HL-60/S4 treated with retinoic acid at 250 ng/mL for 4 days and 3 days (cell line): ENCODE measurements at regions not wholly inside any gene's neighbourhood (a gene's known extent, or its start where the extent isn't known, plus 50 kb on each side); places are given as distances from the start of the nearest gene placed in this dataset.

ENCODE experiments used
- in situ Hi-C: fragments of 300-500 bp; cut with MboI; formaldehyde crosslinking; loops from 2 replicates; pipeline ENCODE4 v1.7.0; 2022; ENCODE audit warnings: low sequenced_read_pairs

GRCh38 chr15:66832664-66833063 lies 130.6 kb downstream of the SMAD6 start:
- in situ Hi-C loops, result no loop called here

- in situ Hi-C loops, result no loop called here
These were observed 131.3 kb downstream of the SMAD6 start for GRCh38 chr15:66833371-66833770.

- in situ Hi-C loops, result no loop called here
These were observed 131.8 kb downstream of the SMAD6 start for GRCh38 chr15:66833803-66834202.

GRCh38 chr15:66834881-66835878 lies 133.1 kb downstream of the SMAD6 start:
- in situ Hi-C loops, result no loop called here

GRCh38 chr15:66836231-66837030 lies 134.4 kb downstream of the SMAD6 start:
- in situ Hi-C loops, result no loop called here

- in situ Hi-C loops, result no loop called here
These were observed 136.2 kb downstream of the SMAD6 start for GRCh38 chr15:66838202-66838601.

GRCh38 chr15:66838671-66839239 lies 136.7 kb downstream of the SMAD6 start:
- in situ Hi-C loops, result no loop called here

GRCh38 chr15:66839506-66840112 lies 137.6 kb downstream of the SMAD6 start:
- in situ Hi-C loops, result loop anchor here (10.0 kb wide), 1 partner anchor 235 kb away; no protein-coding TSS in a partner anchor

- in situ Hi-C loops, result loop anchor here (10.0 kb wide), 1 partner anchor 236 kb away; no protein-coding TSS in a partner anchor
These were observed 138.8 kb downstream of the SMAD6 start for GRCh38 chr15:66840615-66841390.

GRCh38 chr15:66841953-66842681 lies 140.1 kb downstream of the SMAD6 start:
- in situ Hi-C loops, result loop anchor here (10.0 kb wide), 1 partner anchor 237 kb away; no protein-coding TSS in a partner anchor

GRCh38 chr15:66842710-66843441 lies 140.8 kb downstream of the SMAD6 start:
- in situ Hi-C loops, result loop anchor here (10.0 kb wide), 1 partner anchor 238 kb away; no protein-coding TSS in a partner anchor

GRCh38 chr15:66843581-66843980 lies 141.5 kb downstream of the SMAD6 start:
- in situ Hi-C loops, result loop anchor here (10.0 kb wide), 1 partner anchor 239 kb away; no protein-coding TSS in a partner anchor

GRCh38 chr15:66844041-66844746 lies 142.2 kb downstream of the SMAD6 start:
- in situ Hi-C loops, result loop anchor here (10.0 kb wide), 1 partner anchor 239 kb away; no protein-coding TSS in a partner anchor

- in situ Hi-C loops, result loop anchor here (10.0 kb wide), 1 partner anchor 240 kb away; no protein-coding TSS in a partner anchor
These were observed 142.7 kb downstream of the SMAD6 start for GRCh38 chr15:66844747-66845145.

GRCh38 chr15:66845266-66845785 lies 143.3 kb downstream of the SMAD6 start:
- in situ Hi-C loops, result loop anchor here (10.0 kb wide), 1 partner anchor 241 kb away; no protein-coding TSS in a partner anchor

GRCh38 chr15:66846031-66846430 lies 144.0 kb downstream of the SMAD6 start:
- in situ Hi-C loops, result loop anchor here (10.0 kb wide), 1 partner anchor 241 kb away; no protein-coding TSS in a partner anchor

- in situ Hi-C loops, result loop anchor here (10.0 kb wide), 1 partner anchor 242 kb away; no protein-coding TSS in a partner anchor
These were observed 144.8 kb downstream of the SMAD6 start for GRCh38 chr15:66846811-66847210.
